Astrocyte (in vitro differentiated cells and primary cell): ENCODE measurements at regions not wholly inside any gene's neighbourhood (a gene's known extent, or its start where the extent isn't known, plus 50 kb on each side); places are given as distances from the start of the nearest gene placed in this dataset.

Source experiments
- DNase-seq: peaks from one replicate; pipeline ENCODE4 v3.0.0-alpha.2; 2010; ENCODE audit warnings: low read depth
- FAIRE-seq: peaks from 2 replicates; lab custom pipeline; 2011; peaks lifted over from hg19 to GRCh38; lab: Jason Lieb, UNC
- H2AFZ ChIP-seq: 2 replicates; pipeline ENCODE4 v1.6.0; 2012; ENCODE audit warnings: low read depth, low read length, inconsistent platforms
- H3K27ac ChIP-seq: 2 replicates; pipeline ENCODE4 v1.5.1; 2011; ENCODE audit warnings: low read depth, low read length, inconsistent platforms
- H3K27me3 ChIP-seq: 2 replicates; pipeline ENCODE4 v1.6.0; 2011; ENCODE audit warnings: low read length, inconsistent platforms; ENCODE audit not compliant: insufficient read depth
- H3K36me3 ChIP-seq: 2 replicates; pipeline ENCODE4 v1.5.1; 2011; ENCODE audit warnings: low read length, inconsistent platforms; ENCODE audit not compliant: insufficient read depth
- H3K4me1 ChIP-seq: 2 replicates; pipeline ENCODE4 v1.5.1; 2011; ENCODE audit warnings: low read length, inconsistent platforms; ENCODE audit not compliant: insufficient read depth
- H3K4me2 ChIP-seq: 2 replicates; pipeline ENCODE4 v1.6.0; 2012; ENCODE audit warnings: low read length, inconsistent platforms
- H3K4me3 ChIP-seq: 2 replicates; pipeline ENCODE4 v1.5.1; 2011; ENCODE audit warnings: low read depth, mild to moderate bottlenecking, low read length, inconsistent platforms; ENCODE audit not compliant: insufficient read depth
- H3K79me2 ChIP-seq: 2 replicates; pipeline ENCODE4 v1.6.0; 2012; ENCODE audit warnings: mild to moderate bottlenecking, low read length, inconsistent platforms; ENCODE audit not compliant: insufficient read depth
- H3K9ac ChIP-seq: 2 replicates; pipeline ENCODE4 v1.6.0; 2012; ENCODE audit warnings: mild to moderate bottlenecking, low read length, inconsistent platforms
- H3K9me3 ChIP-seq: 2 replicates; pipeline ENCODE4 v1.5.1; 2012; ENCODE audit warnings: low read depth, mild to moderate bottlenecking, low read length, inconsistent platforms; ENCODE audit not compliant: insufficient read depth
- H4K20me1 ChIP-seq: 2 replicates; pipeline ENCODE4 v1.6.0; 2012; ENCODE audit warnings: low read length, inconsistent platforms; ENCODE audit not compliant: insufficient read depth
- H3K27ac Mint-ChIP-seq: one replicate; pipeline ENCODE4 v1.8.0; 2021; ENCODE audit warnings: mild to moderate bottlenecking, mixed read lengths; ENCODE audit not compliant: unreplicated experiment
- H3K27me3 Mint-ChIP-seq: one replicate; pipeline ENCODE4 v1.8.0; 2021; ENCODE audit warnings: low read depth, mixed read lengths; ENCODE audit not compliant: unreplicated experiment
- H3K36me3 Mint-ChIP-seq: one replicate; pipeline ENCODE4 v1.8.0; 2021; ENCODE audit warnings: low read depth, mixed read lengths; ENCODE audit not compliant: unreplicated experiment
- H3K4me1 Mint-ChIP-seq: one replicate; pipeline ENCODE4 v1.8.0; 2021; ENCODE audit warnings: low read depth, mixed read lengths; ENCODE audit not compliant: unreplicated experiment
- H3K4me3 Mint-ChIP-seq: one replicate; pipeline ENCODE4 v1.8.0; 2021; ENCODE audit warnings: mild to moderate bottlenecking, moderate library complexity, mixed read lengths; ENCODE audit not compliant: unreplicated experiment
- H3K9me3 Mint-ChIP-seq: one replicate; pipeline ENCODE4 v1.8.0; 2021; ENCODE audit warnings: mild to moderate bottlenecking, mixed read lengths; ENCODE audit not compliant: unreplicated experiment
- CTCF ChIP-seq: IDR thresholded peaks from 2 replicates; pipeline ENCODE4 v1.5.1; 2011; ENCODE audit warnings: low read depth, mild to moderate bottlenecking, inconsistent platforms, low read length, moderate library complexity; ENCODE audit not compliant: insufficient read depth
- EZH2 ChIP-seq: IDR thresholded peaks from 2 replicates; pipeline ENCODE4 v1.6.1; 2012; ENCODE audit warnings: mild to moderate bottlenecking, low read length, inconsistent platforms; ENCODE audit not compliant: insufficient read depth

- no peak for DNase-seq
- Histone ChIP-seq H3K9ac (no peak overlapping the region), H3K27me3 (no peaks in the 10 kb centered on the region), H3K36me3 (no peaks in the 10 kb centered on the region), H3K79me2 (no peaks in the 10 kb centered on the region), H4K20me1 (no peaks in the 10 kb centered on the region), H3K4me3 (no peak overlapping the region), H3K4me2 (no peak overlapping the region), H3K4me1 (no peaks in the 10 kb centered on the region), H3K27ac (no peak overlapping the region), H3K9me3 (no peaks in the 10 kb centered on the region), H2AFZ (no peak overlapping the region)
- Mint-ChIP-seq H3K36me3 (no peaks in the 10 kb centered on the region), H3K9me3 (no peaks in the 10 kb centered on the region), H3K4me3 (no peak overlapping the region), H3K27ac (no peak overlapping the region), H3K4me1 (no peaks in the 10 kb centered on the region), H3K27me3 (no peaks in the 10 kb centered on the region)
- FAIRE-seq = no peak
- TF ChIP-seq EZH2 (no peak), CTCF (no peak)
These were observed 115.2 kb upstream of the CDCA7L start for GRCh38 chr7:22060863-22061262.

GRCh38 chr7:22060197-22060596 is 114.5 kb upstream of the CDCA7L start:
- Histone ChIP-seq H3K79me2 (no peaks in the 10 kb centered on the region), H3K4me1 (no peaks in the 10 kb centered on the region), H3K27me3 (no peaks in the 10 kb centered on the region), H3K9me3 (no peaks in the 10 kb centered on the region), H3K36me3 (no peaks in the 10 kb centered on the region), H3K4me3 (no peak overlapping the region), H4K20me1 (no peaks in the 10 kb centered on the region), H3K9ac (no peak overlapping the region), H3K4me2 (no peak overlapping the region), H3K27ac (no peak overlapping the region), H2AFZ (no peak overlapping the region)
- TF ChIP-seq CTCF (no peak), EZH2 (no peak)
- Mint-ChIP-seq H3K4me1 (no peaks in the 10 kb centered on the region), H3K36me3 (no peaks in the 10 kb centered on the region), H3K4me3 (no peak overlapping the region), H3K27ac (no peak overlapping the region), H3K9me3 (no peaks in the 10 kb centered on the region), H3K27me3 (no peaks in the 10 kb centered on the region)
- no peak for FAIRE-seq
- DNase-seq = no peak

DNA sequence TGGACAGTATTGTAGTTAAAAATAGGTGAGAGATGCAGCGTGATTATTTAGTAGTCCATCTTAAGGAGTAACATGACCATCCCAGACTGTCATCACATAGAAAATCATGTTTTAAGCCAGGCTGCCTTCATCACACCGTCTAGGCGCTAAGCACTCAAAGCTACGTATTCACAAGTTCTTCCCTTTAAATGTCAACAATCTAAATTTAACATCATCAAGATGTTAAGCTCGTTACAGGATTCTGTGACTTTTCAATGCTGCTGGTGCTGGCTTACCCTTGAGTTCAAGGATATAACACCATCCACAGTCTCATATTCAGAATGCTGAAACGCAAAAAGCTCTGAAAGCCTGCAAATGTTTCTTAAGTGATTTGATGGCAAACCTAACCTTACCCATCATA is 109.5 kb upstream of the CDCA7L start:
- Histone ChIP-seq H3K4me3 (no peak overlapping the region), H3K9ac (no peak overlapping the region), H3K36me3 (no peaks in the 10 kb centered on the region), H2AFZ (no peak overlapping the region), H3K27ac (no peak overlapping the region), H3K4me1 (no peaks in the 10 kb centered on the region), H3K27me3 (no peaks in the 10 kb centered on the region), H3K79me2 (no peaks in the 10 kb centered on the region), H4K20me1 (no peaks in the 10 kb centered on the region), H3K9me3 (no peaks in the 10 kb centered on the region), H3K4me2 (no peak overlapping the region)
- Mint-ChIP-seq H3K36me3 (no peaks in the 10 kb centered on the region), H3K4me1 (no peaks in the 10 kb centered on the region), H3K4me3 (no peak overlapping the region), H3K27ac (no peak overlapping the region), H3K27me3 (no peaks in the 10 kb centered on the region), H3K9me3 (no peaks in the 10 kb centered on the region)
- no peak for TF ChIP-seq EZH2
- TF ChIP-seq CTCF = no peak
- no peak for DNase-seq
- no peak for FAIRE-seq
